Sigmoid colon (tissue), 6 donors: ENCODE measurements at regions not wholly inside any gene's neighbourhood (a gene's known extent, or its start where the extent isn't known, plus 50 kb on each side); places are given as distances from the start of the nearest gene placed in this dataset.

Experiments
- DNase-seq: peaks from one replicate; pipeline ENCODE4 v3.0.0-alpha.2; 2019
- H3K27ac ChIP-seq, 4 donors: fragments of 200-600 bp; sonication (generic); one replicate each; pipeline ENCODE4 v1.5.1; 2016 to 2019; ENCODE audit warnings: mild to moderate bottlenecking in 1 of 4
- H3K27me3 ChIP-seq, 3 donors: fragments of 200-600 bp; sonication (generic); one replicate each; pipeline ENCODE4 v1.5.1; 2019; ENCODE audit warnings: mild to moderate bottlenecking in 1 of 3
- H3K36me3 ChIP-seq, 4 donors: fragments of 200-600 bp; sonication (generic); one replicate each; pipeline ENCODE4 v1.5.1; 2016 to 2019
- H3K4me1 ChIP-seq, 4 donors: fragments of 200-600 bp; sonication (generic); one replicate each; pipeline ENCODE4 v1.5.1; 2017 to 2019
- H3K4me3 ChIP-seq, 4 donors: fragments of 200-600 bp; sonication (generic); one replicate each; pipeline ENCODE4 v1.5.1; 2017 to 2019; ENCODE audit warnings: mild to moderate bottlenecking in 2 of 4, moderate library complexity in 1 of 4
- H3K9me3 ChIP-seq, 4 donors: fragments of 200-600 bp in 3 of 4; sonication (generic) in 3 of 4; one replicate each; pipeline versions ENCODE4 v1.5.1 to v1.6.1; 2013 to 2019
- EP300 ChIP-seq, 4 donors: sonication (generic); formaldehyde crosslinking; IDR thresholded peaks; one replicate each; pipeline ENCODE4 v1.6.1; 2017; ENCODE audit warnings: antibody characterized with exemption in 4 of 4
- POLR2A ChIP-seq, 2 donors: fragments of 450-650 bp; IDR thresholded peaks; one replicate each; pipeline ENCODE4 v1.6.1; 2016; ENCODE audit warnings: antibody characterized with exemption in 2 of 2, mild to moderate bottlenecking in 2 of 2, moderate library complexity in 2 of 2
- POLR2AphosphoS5 ChIP-seq, 4 donors: sonication (generic); formaldehyde crosslinking; IDR thresholded peaks; one replicate each; pipeline ENCODE4 v1.6.1; 2017; ENCODE audit warnings: antibody characterized with exemption in 4 of 4
- WGBS, 2 donors: extraction: QIAGEN DNeasy Blood & Tissue Kit; methylation state at CpG; one replicate each; pipeline ENCODE4 v1.1.7; 2013; 5-methylcytosine and 5-hydroxymethylcytosine counted together
- intact Hi-C: fragments of 100-400 bp; cut with DNase I; formaldehyde crosslinking; loops from one replicate; pipeline ENCODE4 v1.15.1; 2023
- TF ChIP-seq, protein P1 (sequence below), 4 experiments: fragments of 450-650 bp in 3 of 4; fragments of 200-600 bp in 1 of 4; IDR thresholded peaks; one replicate each; pipeline ENCODE4 v1.5.1; 2016 to 2019; ENCODE audit warnings: antibody characterized with exemption in 4 of 4, mild to moderate bottlenecking in 3 of 4, moderate library complexity in 2 of 4
- donor health status: healthy with polysubstance abuse.
- donor health status: healthy.

GRCh38 chr17:15023589-15024336 lies 241.4 kb downstream of the PMP22 start:
- Histone ChIP-seq H3K36me3 (no peaks in the 10 kb centered on the region), H3K27ac (no peak overlapping the region), H3K4me3 (no peak overlapping the region), H3K9me3 (no peaks in the 10 kb centered on the region), H3K27me3 (no peaks in the 10 kb centered on the region), H3K4me1 (no peaks in the 10 kb centered on the region)
- intact Hi-C loops, result no loop called here
- no peak for DNase-seq
- TF ChIP-seq, protein P1, sequence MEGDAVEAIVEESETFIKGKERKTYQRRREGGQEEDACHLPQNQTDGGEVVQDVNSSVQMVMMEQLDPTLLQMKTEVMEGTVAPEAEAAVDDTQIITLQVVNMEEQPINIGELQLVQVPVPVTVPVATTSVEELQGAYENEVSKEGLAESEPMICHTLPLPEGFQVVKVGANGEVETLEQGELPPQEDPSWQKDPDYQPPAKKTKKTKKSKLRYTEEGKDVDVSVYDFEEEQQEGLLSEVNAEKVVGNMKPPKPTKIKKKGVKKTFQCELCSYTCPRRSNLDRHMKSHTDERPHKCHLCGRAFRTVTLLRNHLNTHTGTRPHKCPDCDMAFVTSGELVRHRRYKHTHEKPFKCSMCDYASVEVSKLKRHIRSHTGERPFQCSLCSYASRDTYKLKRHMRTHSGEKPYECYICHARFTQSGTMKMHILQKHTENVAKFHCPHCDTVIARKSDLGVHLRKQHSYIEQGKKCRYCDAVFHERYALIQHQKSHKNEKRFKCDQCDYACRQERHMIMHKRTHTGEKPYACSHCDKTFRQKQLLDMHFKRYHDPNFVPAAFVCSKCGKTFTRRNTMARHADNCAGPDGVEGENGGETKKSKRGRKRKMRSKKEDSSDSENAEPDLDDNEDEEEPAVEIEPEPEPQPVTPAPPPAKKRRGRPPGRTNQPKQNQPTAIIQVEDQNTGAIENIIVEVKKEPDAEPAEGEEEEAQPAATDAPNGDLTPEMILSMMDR (IDR thresholded peaks at IDR 0.05), result no peak
- 86 to 91% methylated on average over 10 of the region's 10 CpGs for WGBS, 2 donors

DNA sequence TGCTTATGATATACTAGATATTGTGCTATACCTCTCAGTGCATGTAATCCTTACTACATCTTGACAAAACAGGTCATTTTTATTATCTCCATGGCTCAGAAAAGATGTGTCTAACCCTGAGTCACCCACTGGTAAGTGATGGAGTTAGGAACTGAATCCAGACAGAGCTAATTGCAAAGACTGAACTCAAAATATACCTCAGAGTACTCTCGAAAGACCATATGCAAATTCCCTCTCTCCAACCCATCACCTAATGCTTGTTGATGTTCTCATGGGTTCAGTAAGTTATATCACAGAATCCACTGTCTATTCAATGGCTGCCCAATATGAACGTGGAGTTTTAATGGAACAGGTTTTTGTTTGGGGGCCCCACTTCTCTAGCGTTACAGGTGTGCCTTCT lies 246.0 kb downstream of the PMP22 start:
- no peak for DNase-seq
- 85 to 86% methylated on average over 3 of the region's 3 CpGs for WGBS, 2 donors
- Histone ChIP-seq H3K36me3 (no peaks in the 10 kb centered on the region), H3K4me1 (no peaks in the 10 kb centered on the region), H3K9me3 (no peaks in the 10 kb centered on the region), H3K27me3 (no peaks in the 10 kb centered on the region), H3K27ac (no peak overlapping the region), H3K4me3 (no peak overlapping the region)
- intact Hi-C loops, result no loop called here
- TF ChIP-seq EP300 (IDR thresholded peaks at IDR 0.05) (no peak), POLR2A (IDR thresholded peaks at IDR 0.05) (no peak), POLR2AphosphoS5 (IDR thresholded peaks at IDR 0.05) (no peak)
- TF ChIP-seq, protein P1 (IDR thresholded peaks at IDR 0.05), result no peak

DNA sequence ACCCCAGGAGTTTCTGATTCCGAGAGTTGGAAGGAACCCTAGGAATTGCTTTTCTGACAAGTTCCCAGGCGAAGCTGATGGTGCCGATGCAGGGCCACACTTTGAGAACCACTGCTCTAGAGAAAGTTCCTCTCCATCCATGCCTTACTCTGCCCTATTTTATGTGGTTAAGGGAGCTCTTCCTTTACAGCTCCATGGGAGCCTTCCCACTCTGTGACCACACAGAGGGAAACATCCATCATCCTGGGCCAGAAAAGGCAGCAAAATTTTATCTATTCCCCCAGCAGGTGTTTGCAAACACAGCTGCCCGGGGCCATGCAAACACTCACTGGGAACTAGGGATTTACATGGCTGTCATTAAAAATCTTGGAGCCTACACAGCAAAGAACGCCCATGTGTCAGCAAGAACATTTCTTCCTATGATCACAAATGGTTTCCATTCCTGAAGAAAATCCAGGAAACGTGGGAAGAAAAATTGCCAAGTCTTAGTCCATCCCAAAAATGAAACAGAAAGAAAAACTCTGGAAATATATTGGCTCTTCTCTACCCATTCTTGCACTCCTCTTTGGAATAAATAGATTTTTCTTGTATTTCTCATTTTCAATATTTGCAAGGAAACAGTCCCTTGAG lies 252.7 kb downstream of the PMP22 start:
- no peaks in the 10 kb centered on the region for H3K36me3 ChIP-seq
- intact Hi-C loops, result no loop called here
- WGBS, 2 donors, result 47 to 50% methylated on average over 6 of the region's 6 CpGs
- H3K27me3 ChIP-seq, result no peaks in the 10 kb centered on the region
- no peak overlapping the region for H3K4me3 ChIP-seq
- no peaks in the 10 kb centered on the region for H3K4me1 ChIP-seq
- H3K27ac ChIP-seq, result no peak overlapping the region
- DNase-seq, result no peak
- H3K9me3 ChIP-seq, result no peaks in the 10 kb centered on the region
- TF ChIP-seq, protein P1 (IDR thresholded peaks at IDR 0.05), result no peak
- no peak for TF ChIP-seq EP300 (IDR thresholded peaks at IDR 0.05)

GRCh38 chr17:15009087-15009486 lies 256.0 kb downstream of the PMP22 start:
- intact Hi-C loops, result no loop called here

More at GRCh38 chr17:15009087-15009486, 256.0 kb downstream of the PMP22 start:
- H3K4me1 ChIP-seq, result no peaks in the 10 kb centered on the region
- no peaks in the 10 kb centered on the region for H3K36me3 ChIP-seq
- no peak overlapping the region for H3K27ac ChIP-seq
- no peak overlapping the region for H3K4me3 ChIP-seq
- TF ChIP-seq, protein P1 (IDR thresholded peaks at IDR 0.05), result no peak
- TF ChIP-seq POLR2AphosphoS5 (IDR thresholded peaks at IDR 0.05) (no peak), EP300 (IDR thresholded peaks at IDR 0.05) (no peak), POLR2A (IDR thresholded peaks at IDR 0.05) (no peak)
- WGBS, 2 donors, result 33 to 54% methylated on average over 6 of the region's 6 CpGs
- no peaks in the 10 kb centered on the region for H3K9me3 ChIP-seq
- DNase-seq, result no peak
- no peaks in the 10 kb centered on the region for H3K27me3 ChIP-seq
